NCI-H2029 (cell line): ENCODE measurements at regions not wholly inside any gene's neighbourhood (a gene's known extent, or its start where the extent isn't known, plus 50 kb on each side); places are given as distances from the start of the nearest gene placed in this dataset.
A peak's percentile ranks its signal among the peaks of the same experiment; 100 is the strongest.
"Not testable (repeated sequence)": the region's sequence is repeated elsewhere in the genome, so short reads cannot be mapped to it uniquely, and the experiment has no call there.

Source experiments
- DNase-seq: peaks from one replicate; lab custom pipeline; 2025; lab: John Stamatoyannopoulos, UW

DNA sequence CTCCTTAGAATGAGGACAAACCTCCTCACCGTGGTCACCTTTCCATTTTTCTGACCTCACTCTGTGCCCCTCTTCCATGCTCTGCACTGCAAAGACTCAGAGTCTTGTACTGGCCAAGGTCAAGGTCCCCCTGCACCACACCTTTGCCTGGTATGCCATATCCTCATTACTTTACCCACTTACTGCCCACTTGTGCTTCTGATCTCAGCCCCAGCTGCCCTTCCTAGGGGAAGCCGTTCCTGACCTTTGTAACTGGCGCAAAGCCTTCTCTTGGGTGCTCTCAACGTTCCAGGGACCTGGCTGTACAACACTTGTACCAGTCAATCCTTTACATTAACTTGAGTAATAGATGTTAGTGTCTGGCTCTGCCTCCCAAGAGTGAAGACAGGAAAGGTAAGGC, 256.0 kb downstream of the SV2B start:
- DNase-seq: no peak

DNA sequence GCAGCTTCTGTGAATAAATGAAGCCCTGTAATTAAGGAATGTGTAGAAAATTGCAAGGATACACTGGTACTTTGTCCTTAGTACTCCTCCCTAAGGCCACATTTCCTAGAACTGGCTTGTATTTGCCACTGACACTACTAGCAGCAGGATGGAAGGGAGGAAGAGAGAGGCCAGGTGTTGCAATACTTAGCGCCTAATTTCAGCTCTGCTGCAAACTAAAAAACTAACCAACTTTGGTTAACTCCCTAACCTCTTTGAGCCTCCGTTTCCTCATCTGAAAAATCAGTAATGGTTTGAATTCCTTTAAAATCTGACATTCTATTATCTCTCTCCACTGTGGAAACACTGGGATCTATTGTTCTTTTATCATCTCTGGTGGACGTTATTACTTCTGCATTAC, 257.0 kb downstream of the SV2B start:
- no peak for DNase-seq

DNA sequence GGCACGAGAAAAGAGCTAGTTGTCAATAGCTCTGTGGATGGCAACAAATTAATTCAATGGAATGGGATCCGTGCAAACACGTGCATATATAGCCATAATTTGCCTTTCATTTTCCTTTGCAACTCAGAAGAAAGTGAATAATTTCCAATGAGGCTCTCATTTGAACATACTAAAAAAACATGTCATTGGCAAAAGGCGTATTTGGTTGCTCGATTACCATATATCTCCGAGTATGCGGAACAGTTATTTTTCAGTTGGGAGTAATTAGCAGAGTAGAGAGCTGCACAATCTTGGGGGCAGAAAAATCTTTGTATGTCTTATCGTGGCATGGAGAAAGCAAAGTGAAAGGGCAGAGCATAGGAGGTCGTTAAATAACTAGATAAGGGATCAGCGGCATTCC, 257.4 kb downstream of the SV2B start:
- no peak for DNase-seq

DNA sequence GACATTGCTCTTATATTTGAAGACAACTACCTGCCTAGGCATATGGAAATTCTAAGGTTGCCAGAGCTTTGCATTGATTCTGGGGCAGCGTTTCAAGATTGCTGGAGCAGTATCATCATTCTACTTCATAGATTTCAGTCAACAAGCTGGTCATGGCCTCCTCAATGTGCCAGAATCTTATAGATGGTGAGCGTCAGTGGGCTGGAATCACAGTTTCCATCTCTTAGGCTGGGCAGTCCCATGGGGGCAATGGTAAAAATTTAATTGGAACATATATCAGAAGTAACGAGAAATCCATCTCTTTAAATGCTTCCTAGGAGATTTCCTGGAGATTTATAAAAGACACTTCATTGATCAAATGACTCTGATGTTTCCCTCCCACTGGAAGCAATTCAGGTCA, 258.3 kb downstream of the SV2B start:
- no peak for DNase-seq

DNA sequence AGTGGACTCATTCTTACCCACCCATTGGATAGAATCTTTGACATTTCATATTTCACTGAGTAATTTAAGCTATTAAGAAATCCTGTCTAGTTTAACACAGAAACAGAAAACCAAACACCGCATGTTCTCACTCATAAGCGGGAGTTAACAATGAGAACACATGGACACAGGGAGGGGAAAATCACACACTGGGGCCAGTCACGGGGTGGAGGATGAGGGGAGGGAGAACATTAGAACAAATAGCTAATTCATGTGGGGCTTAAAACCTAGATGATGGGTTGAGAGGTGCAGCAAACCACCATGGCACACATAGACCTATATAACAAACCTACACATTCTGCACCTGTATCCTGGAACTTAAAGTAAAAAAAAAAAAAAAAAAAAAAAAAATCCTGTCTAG, 261.6 kb downstream of the SV2B start:
- DNase-seq: not testable (repeated sequence)

DNA sequence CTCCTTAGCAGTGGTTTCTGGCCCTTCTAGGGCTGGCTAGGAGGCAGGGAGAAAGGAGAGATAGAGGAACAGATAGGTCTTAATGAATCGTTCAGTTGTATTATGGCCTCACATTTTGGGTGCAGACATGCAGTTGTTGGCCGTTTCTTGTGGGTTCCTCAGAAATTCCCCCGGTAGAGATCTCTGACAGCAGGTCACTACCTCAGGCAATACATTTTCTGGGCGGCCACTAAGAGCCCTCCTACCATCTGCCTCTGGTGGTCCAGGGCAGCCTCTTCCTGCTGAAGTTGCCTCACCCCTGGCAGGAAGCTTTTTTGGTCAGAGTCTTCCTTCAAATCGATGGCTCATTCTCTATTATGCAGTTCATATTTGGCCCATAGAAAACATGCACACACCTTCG, 266.1 kb downstream of the SV2B start:
- no peak for DNase-seq

DNA sequence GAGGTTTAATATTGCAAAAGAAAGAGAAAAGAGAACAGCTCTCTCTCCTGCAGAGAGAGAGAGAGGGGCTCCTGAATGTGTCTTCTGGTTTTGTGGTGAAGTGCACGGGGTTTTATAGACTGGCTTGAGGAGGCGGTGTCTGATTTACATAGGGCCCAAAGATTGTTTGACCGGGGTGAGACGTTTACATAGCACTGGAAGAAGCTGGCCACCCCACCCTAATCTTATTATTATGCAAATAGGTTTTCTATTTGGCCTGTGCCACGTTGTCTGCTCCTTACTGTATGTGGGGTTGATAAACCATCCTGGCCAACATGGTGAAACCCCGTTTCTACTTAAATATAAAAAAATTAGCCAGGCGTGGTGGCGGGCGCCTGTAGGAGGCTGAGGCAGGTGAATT, 268.6 kb downstream of the SV2B start:
- no peak for DNase-seq

DNA sequence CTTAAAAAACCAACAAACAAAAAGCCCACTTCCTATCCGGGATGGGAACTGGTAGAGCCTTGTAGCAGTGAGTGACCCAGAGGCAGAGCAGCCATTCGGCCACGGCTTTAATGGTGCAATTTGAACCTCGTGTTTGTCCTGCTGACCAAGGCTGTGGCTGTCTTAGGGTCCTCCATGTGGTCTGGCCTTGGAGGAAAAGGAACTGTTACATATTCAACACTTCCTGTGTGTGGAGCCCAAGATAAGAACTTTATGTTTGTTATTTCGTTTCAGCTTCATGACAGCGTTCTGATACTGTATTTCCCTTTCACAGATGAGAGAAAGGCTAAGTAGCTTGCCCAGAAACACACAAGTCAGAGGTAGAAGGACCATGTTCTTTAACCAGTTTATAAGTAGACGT, 269.8 kb downstream of the SV2B start:
- DNase-seq: no peak

DNA sequence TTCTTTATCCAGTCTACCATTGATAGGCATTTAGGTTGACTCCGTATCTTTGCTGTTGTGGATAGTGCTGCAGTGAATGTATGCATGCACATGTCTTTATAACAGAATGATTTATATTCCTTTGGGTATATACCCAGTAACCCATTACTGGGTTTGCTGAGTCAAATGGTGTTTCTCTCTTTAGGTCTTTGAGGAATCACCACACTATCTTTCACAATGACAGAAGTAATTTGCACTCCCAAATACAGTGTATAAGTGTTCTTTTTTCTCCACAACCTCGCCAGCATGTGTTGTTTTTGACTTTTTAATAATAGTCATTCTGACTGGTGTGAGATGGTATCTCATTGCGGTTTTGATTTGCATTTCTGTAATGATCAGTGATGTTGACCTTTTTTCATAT, 271.3 kb downstream of the SV2B start:
- DNase-seq: not testable (repeated sequence)

DNA sequence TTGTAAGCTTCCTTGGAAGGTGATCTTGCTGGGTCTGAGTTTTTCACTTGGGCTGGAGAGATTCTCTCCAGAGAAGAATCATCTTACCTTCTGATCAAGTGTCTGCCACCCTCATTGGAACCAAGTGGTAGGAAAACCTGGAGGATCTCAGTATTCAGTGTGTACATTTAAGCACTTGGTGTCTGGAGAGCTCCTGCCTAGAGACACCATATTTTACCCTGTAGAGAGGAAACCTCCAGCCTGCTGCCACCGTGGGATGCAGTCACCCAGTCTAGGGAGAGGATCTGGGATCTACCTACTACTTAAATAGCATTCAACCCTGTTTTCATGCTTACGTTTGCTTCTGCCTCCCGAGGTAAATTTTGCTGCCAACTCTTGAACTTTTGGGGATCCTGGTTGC, 274.3 kb downstream of the SV2B start:
- no peak for DNase-seq

DNA sequence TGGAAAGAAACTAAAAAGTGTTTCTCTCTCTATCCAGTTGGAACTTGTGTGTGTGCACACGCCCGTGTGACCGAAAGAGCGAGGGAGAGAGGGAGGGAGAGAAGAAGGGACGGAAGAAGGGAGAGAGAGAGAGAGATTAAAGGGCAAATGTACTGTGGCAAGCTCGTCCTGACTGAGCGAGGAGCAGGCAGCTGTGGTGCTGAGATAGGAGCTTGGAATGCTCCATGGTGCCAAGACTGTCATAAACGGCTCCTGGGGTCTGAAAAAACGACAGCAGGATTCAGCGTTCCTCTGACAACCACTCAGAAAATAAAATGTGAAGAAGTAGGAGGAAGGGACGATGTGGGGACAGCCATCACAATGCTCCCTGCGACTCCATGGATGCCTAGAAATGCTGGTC, 276.0 kb downstream of the SV2B start:
- DNase-seq: no peak

DNA sequence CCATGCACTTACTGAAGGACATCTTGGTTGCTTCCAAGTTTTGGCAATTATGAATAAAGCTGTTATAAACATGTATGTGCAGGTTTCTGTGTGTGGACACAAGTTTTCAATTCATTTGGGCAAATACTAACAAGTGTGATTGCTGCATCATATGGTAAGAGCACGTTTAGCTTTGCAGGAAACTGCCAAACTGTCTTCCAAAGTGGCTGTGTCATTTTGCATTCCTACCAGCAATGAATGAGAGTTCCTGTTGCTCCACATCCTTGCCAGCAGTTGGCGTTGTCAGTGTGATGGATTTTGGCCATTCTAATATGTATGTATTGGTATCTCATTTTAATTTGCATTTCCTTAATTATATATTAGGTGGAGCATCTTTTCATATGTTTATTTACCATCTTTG, 280.1 kb downstream of the SV2B start:
- DNase-seq: no peak

DNA sequence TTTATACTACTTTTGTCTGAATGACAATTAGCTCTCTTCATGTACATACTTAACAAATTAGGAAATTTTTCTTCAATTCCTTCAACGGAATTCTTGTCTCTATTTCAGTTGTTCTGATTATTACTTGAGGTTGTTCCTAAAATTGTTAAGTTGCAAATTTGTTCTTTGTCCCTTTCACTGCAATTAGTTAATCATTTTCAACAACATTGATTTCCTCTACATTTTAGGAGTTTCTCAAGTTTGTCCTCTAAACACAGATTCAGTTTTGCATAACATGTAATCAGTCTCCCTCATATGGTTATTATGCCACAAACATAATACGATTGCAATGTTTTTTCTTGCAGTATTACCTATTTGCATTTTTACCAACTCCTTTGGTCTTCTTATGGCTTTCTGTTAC, 283.5 kb downstream of the SV2B start:
- no peak for DNase-seq

DNA sequence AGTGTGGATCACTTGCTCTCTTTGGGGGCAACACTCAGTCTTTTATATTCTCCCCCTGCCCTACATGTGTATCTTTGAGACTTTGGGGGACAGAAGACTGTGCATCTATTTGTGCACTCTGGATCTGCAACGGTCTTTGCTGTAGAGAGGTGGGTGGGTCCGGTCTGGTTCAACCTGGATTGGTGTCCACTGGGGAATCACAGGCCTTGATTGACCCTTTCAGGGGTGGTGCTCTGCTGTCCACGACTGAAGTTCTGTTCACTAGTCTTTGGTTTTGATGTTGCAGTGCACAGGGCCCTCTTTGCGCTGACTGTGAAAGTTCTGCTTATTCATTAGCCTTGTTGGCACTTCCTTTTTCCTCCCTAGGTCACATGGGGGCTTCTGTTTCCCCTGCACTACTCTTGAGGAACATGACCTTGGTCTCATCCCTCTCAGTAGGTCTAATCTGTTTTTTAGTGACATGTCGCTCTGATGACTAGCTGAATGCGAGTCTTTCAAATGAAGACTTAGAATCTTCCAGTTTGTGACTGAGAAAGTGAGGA, 284.2 kb downstream of the SV2B start:
- no peak for DNase-seq

DNA sequence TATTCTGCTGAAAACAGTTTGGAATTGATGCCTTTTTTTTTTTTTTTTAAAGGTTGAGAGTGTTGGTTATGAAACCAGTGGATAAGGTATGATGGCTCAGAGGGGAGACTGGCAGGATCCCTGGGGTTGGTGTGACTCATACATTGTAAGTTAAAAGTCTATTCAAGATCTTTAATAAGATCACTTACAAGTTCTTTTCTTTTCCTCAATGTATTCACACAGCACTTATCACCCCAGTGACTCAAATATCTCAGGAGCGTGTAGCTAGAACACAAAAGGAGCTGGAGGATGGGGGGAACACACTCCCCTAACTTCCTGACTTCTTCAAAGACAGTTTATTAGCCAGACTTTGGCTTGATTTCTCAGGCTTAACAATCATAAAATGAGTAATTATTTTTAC, 285.3 kb downstream of the SV2B start:
- DNase-seq: no peak

DNA sequence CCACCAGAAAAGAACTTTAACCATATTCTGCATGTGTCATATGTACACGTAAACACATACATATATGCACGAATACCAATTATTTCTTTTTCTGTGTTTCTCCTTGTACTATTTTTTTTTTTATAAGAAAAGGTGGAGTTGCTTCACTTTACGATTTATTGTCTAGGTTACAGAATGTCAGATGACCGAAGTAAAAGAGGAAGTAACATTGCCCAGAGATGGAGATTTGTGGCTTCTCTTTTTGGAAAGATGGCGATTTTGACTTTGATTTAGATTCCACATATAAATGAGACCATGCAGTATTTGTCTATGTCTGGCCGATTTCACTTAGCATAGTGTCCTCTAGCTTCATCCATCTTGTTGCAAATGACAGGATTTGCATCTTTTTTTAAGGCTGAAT, 293.1 kb downstream of the SV2B start:
- no peak for DNase-seq

DNA sequence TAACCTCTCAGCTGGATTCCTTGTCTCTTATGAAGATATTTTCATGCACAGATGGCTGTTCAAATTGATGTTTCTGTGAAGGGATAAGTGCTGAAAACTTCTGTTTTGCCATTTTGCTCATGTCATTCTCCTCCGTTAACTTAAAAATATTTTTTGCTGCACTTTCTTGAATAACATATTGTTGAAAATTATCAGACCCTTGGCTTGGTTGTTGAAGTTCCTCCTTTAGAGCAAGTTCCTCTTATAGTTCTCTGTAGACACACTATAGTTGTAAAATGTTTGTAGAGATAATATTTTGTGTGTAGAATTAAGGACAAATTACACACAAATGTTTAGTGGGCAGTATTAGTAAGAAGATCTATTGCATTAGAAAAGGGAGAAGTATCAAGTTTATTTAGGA, 300.4 kb downstream of the SV2B start:
- DNase-seq: no peak

DNA sequence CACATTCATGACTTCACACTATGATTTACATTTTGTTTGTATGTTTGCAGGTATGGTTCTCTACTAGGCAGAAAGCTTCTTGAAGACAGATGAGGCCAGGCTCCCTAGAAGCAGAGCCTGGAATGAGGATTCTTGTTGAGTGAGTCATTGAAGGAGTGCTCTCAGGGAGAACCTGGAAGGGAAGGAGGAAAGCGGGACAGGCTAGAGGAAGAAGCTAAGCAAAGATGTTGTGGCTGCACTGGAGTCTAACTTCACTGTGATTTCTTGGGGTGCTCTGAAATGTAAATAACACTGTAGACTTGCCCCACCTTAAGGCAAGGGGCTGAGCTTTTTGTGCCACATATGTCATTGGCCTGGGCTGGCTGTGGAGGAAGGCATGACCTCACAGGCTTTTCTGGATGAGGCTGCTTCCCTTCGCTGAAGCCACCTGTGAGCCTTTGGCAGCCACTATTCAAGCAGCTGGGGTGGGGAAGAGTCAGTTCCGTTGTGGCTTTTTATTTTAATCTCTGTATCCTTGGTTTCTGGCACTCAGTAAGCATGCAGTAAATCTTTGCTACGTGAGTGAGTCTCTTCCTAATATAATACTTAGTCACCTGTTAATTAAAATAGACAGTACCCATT, 307.3 kb downstream of the SV2B start:
- peak; percentile 21 for DNase-seq

DNA sequence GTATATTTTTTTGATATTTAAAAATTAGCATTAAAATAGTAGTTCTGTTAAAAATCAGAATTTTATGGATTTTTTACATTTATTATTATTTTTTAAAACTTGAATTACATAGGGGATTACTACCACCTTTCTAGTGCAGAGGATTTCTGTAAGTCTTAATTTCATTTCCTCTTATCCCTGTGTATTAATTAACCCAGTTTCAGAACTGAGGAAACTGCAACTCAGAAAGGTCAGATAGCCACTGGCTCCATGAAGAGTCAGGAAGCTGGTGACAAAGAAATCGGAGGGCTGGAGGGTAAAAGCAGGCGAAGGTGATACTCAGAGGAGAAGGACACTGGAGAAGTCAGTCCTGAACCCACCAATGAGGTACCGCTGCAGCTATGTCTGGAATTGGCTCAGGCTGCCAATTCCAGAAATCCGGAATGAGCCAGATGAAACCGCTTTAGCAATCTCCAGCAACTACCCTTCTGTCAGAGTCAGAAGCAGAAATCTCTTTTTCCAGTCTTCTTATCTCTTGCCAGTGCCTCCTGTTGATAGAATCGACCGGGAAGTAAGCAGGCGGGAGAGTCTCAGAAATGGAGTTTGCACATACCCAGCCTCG, 308.5 kb downstream of the SV2B start:
- DNase-seq: no peak

DNA sequence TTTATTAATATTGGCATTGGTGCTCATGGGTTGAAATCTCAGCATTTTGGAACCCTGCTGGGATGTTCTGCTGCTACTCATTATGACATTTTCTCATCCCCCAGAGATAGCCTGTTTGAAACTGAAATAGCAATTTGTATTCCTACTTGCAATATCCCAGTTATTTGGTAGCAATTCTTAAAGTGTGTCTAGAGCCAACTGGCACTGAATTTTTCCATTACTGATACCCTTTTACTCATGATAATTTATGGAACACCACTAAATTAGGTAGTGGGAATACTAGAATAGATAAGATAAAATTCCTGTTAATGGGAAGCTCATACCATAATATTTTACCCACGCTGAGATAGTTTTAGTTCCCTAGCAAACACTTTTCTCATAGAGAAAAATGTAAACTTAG, 309.3 kb downstream of the SV2B start:
- DNase-seq: no peak

DNA sequence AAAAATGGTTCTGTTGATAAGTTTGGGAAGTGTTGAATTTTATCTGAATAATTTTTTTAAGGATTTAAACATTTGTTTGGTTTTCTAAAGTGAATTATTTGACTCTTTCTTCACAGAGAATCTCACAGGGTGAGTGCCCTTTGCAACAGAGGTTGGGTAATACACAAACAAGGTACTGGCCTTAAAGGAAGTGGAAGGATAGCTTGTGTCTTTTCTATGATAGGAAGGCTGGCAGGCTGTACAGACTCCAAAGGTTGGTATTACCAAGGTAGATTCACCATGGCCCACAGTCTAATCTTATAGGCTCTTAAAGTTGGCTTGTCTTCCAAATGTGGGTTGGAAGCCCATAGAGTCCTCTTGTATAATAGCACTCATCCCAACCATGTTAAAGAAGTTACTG, 311.5 kb downstream of the SV2B start:
- no peak for DNase-seq

DNA sequence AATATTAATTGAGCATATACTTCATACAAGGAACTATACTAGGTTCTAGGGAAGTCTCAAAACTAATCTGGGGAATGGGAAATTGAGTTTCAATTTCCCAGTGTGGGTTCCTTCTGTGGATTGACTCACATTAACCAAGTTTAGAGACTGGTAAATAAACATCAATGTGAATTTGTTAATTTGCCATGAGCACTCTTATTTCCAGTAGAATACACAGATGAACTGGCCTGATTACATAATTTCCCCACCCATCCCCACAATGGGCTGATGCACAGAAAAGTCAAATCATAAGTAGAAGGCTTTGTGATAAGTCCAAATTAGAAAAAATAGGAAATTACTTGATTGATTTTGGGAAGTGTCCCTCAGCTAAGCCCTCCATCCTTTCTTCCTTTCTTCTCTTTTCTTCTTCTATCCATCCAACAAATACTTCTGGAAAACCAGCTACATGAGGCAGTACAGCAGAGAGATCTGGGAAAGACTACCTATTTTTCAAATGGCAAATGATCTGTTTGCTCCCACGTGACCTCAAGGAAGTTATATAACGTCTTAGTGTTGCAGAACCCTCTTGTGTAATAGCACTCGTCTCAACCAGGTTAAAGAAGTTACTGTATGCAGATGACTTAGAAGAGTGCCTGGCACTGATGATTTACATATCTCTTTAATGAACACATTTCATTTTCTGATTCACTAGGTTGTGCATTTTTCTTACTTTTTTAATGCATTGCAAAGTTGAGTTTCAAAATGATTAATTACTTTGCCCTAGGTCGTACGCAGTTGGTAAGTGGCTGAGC, 312.3 kb downstream of the SV2B start:
- no peak for DNase-seq

DNA sequence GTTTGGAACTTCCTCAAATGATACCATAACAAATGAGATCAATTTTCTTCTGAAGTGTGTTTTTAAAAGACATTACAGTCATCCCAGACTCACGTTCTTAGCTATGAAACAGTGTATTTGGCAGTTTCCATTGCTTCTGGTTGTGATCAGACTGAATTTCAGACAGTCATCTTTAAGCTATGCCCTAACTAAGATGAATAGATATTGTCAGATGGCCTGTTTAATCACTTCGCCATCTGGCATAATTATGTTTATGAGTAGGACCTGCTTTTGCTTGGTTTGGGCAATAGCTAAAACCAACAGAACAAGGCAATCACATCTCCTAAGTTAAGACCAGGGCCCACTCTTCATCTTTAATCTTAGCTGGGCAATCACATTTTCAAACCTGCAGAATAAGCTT, 313.1 kb downstream of the SV2B start:
- no peak for DNase-seq
